CD14-positive monocyte (primary cell): ENCODE measurements at regions not wholly inside any gene's neighbourhood (a gene's known extent, or its start where the extent isn't known, plus 50 kb on each side); places are given as distances from the start of the nearest gene placed in this dataset.

Experiments used
- DNase-seq, 3 donors: peaks; one replicate each; pipeline ENCODE4 v3.0.0-alpha.2; 2011 to 2022
- H2AFZ ChIP-seq: 2 replicates; pipeline ENCODE4 v1.6.0; 2012; ENCODE audit warnings: mild to moderate bottlenecking, low read depth, low read length, inconsistent platforms; ENCODE audit not compliant: insufficient read depth, poor library complexity, severe bottlenecking
- H3K27ac ChIP-seq, 2 donors: 1 replicate in 1 of 2; 2 replicates in 1 of 2; pipeline ENCODE4 v1.5.1; 2012 to 2013; ENCODE audit warnings: low read length in 2 of 2, control low read depth in 1 of 2, inconsistent platforms in 1 of 2, low read depth in 1 of 2, mild to moderate bottlenecking in 1 of 2
- H3K27me3 ChIP-seq, 2 donors: one replicate each; pipeline versions ENCODE4 v1.6.0 to v1.6.1; 2011 to 2013; ENCODE audit warnings: low read length in 2 of 2; ENCODE audit not compliant: control insufficient read depth in 2 of 2, insufficient read depth in 2 of 2
- H3K36me3 ChIP-seq, 2 donors: replicated peaks in 1 of 2; 1 replicate in 1 of 2; 2 replicates in 1 of 2; pipeline versions ENCODE4 v1.5.1 to v1.6.1; 2012 to 2013; ENCODE audit warnings: low read length in 2 of 2, control low read depth in 1 of 2, inconsistent platforms in 1 of 2, mild to moderate bottlenecking in 1 of 2; ENCODE audit not compliant: insufficient read depth in 2 of 2, control insufficient read depth in 1 of 2
- H3K4me1 ChIP-seq, 2 donors: 1 replicate in 1 of 2; 2 replicates in 1 of 2; pipeline versions ENCODE4 v1.5.1 to v1.6.1; 2012 to 2013; ENCODE audit warnings: low read length in 2 of 2, control low read depth in 1 of 2, inconsistent platforms in 1 of 2, mild to moderate bottlenecking in 1 of 2, moderate library complexity in 1 of 2; ENCODE audit not compliant: insufficient read depth in 2 of 2, control insufficient read depth in 1 of 2
- H3K4me2 ChIP-seq: replicated peaks from 2 replicates; pipeline ENCODE3; 2012; ENCODE audit warnings: low read length, moderate library complexity, mild to moderate bottlenecking; ENCODE audit not compliant: poor library complexity, severe bottlenecking; ENCODE audit errors: extremely low read depth
- H3K4me3 ChIP-seq, 3 experiments: fragments of 200-600 bp in 1 of 3; sonication (generic) in 1 of 3; replicated peaks in 1 of 3; 1 replicate in 2 of 3; 2 replicates in 1 of 3; pipeline ENCODE4 v1.5.1; 2011 to 2013; ENCODE audit warnings: low read length in 3 of 3, mild to moderate bottlenecking in 3 of 3, control low read depth in 2 of 3, low read depth in 2 of 3, inconsistent platforms in 1 of 3, moderate library complexity in 1 of 3
- H3K79me2 ChIP-seq: 2 replicates; pipeline ENCODE4 v1.6.0; 2012; ENCODE audit warnings: mild to moderate bottlenecking, control low read depth, inconsistent platforms, low read length, moderate library complexity; ENCODE audit not compliant: insufficient read depth
- H3K9ac ChIP-seq: 2 replicates; pipeline ENCODE4 v1.6.0; 2017; ENCODE audit warnings: low read length, mild to moderate bottlenecking; ENCODE audit not compliant: insufficient read depth, poor library complexity, severe bottlenecking
- H3K9me3 ChIP-seq, 2 donors: replicated peaks in 1 of 2; 1 replicate in 1 of 2; 2 replicates in 1 of 2; pipeline versions ENCODE4 v1.5.1 to v1.6.1; 2012 to 2013; ENCODE audit warnings: low read length in 2 of 2, control low read depth in 1 of 2; ENCODE audit not compliant: control insufficient read depth in 1 of 2, insufficient read depth in 1 of 2
- H4K20me1 ChIP-seq: 2 replicates; pipeline ENCODE4 v1.6.0; 2012; ENCODE audit warnings: mild to moderate bottlenecking, low read length, control low read depth, moderate library complexity; ENCODE audit not compliant: insufficient read depth
- H3K27ac Mint-ChIP-seq, 7 donors: one replicate each; pipeline ENCODE4 v1.8.0; 2020; ENCODE audit warnings: mild to moderate bottlenecking in 7 of 7, mixed read lengths in 7 of 7, moderate library complexity in 6 of 7, inconsistent platforms in 2 of 7
- H3K27me3 Mint-ChIP-seq, 3 donors: one replicate each; pipeline ENCODE4 v1.8.0; 2021 to 2022; ENCODE audit warnings: low read depth in 3 of 3, mild to moderate bottlenecking in 3 of 3, mixed read lengths in 3 of 3, moderate library complexity in 3 of 3, inconsistent platforms in 1 of 3
- H3K36me3 Mint-ChIP-seq, 2 donors: one replicate each; pipeline ENCODE4 v1.8.0; 2020; ENCODE audit warnings: mixed read lengths in 2 of 2, inconsistent platforms in 1 of 2, mild to moderate bottlenecking in 1 of 2
- H3K4me1 Mint-ChIP-seq: one replicate; pipeline ENCODE4 v1.8.0; 2020; ENCODE audit warnings: mild to moderate bottlenecking, mixed read lengths
- H3K4me3 Mint-ChIP-seq, 2 donors: one replicate each; pipeline ENCODE4 v1.8.0; 2020; ENCODE audit warnings: mild to moderate bottlenecking in 2 of 2, mixed read lengths in 2 of 2, moderate library complexity in 1 of 2
- H3K9me3 Mint-ChIP-seq, 7 donors: one replicate each; pipeline ENCODE4 v1.8.0; 2020 to 2022; ENCODE audit warnings: mixed read lengths in 7 of 7, mild to moderate bottlenecking in 6 of 7, moderate library complexity in 6 of 7, inconsistent platforms in 2 of 7
- WGBS: methylation state at CpG from one replicate; pipeline ENCODE4 v1.1.5; 2013; ENCODE audit warnings: missing lambda C conversion rate; ENCODE audit not compliant: insufficient coverage; 5-methylcytosine and 5-hydroxymethylcytosine counted together
- intact Hi-C, 2 donors: fragments of 100-400 bp; cut with micrococcal nuclease; formaldehyde crosslinking; loops; one replicate each; pipeline versions ENCODE4 v1.15.0 to v1.15.1; 2023
- TF ChIP-seq, protein P1 (sequence below): fragments of 200-600 bp; IDR thresholded peaks from one replicate; pipeline ENCODE4 v1.8.0; 2022; ENCODE audit warnings: antibody characterized with exemption, mild to moderate bottlenecking

GRCh38 chr10:7098160-7098762 is 312.6 kb downstream of the SFMBT2 start:
- intact Hi-C loops: no loop called here
- no peak overlapping the region for H3K27ac Mint-ChIP-seq
- no peaks in the 10 kb centered on the region for H4K20me1 ChIP-seq
- H3K27me3 ChIP-seq: no peaks in the 10 kb centered on the region
- no peak overlapping the region for H2AFZ ChIP-seq
- no peak overlapping the region for H3K4me2 ChIP-seq
- no peak overlapping the region for H3K4me3 ChIP-seq
- 91% methylated on average over 2 of the region's 3 CpGs for WGBS
- H3K36me3 ChIP-seq: no peaks in the 10 kb centered on the region
- H3K9ac ChIP-seq: no peak overlapping the region
- no peaks in the 10 kb centered on the region for H3K79me2 ChIP-seq
- no peak overlapping the region for H3K27ac ChIP-seq
- H3K4me1 ChIP-seq: no peaks in the 10 kb centered on the region
- TF ChIP-seq, protein P1, sequence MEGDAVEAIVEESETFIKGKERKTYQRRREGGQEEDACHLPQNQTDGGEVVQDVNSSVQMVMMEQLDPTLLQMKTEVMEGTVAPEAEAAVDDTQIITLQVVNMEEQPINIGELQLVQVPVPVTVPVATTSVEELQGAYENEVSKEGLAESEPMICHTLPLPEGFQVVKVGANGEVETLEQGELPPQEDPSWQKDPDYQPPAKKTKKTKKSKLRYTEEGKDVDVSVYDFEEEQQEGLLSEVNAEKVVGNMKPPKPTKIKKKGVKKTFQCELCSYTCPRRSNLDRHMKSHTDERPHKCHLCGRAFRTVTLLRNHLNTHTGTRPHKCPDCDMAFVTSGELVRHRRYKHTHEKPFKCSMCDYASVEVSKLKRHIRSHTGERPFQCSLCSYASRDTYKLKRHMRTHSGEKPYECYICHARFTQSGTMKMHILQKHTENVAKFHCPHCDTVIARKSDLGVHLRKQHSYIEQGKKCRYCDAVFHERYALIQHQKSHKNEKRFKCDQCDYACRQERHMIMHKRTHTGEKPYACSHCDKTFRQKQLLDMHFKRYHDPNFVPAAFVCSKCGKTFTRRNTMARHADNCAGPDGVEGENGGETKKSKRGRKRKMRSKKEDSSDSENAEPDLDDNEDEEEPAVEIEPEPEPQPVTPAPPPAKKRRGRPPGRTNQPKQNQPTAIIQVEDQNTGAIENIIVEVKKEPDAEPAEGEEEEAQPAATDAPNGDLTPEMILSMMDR: no peak
- H3K9me3 ChIP-seq: no peaks in the 10 kb centered on the region
- H3K4me3 Mint-ChIP-seq: no peak overlapping the region
- peaks cover 0 to 2% (median 2%) of the 10 kb centered on the region in 3 donors for H3K27me3 Mint-ChIP-seq
- H3K4me1 Mint-ChIP-seq: peaks cover 12% of the 10 kb centered on the region
- peaks cover 0 to 2% (median 0%) of the 10 kb centered on the region in 7 donors for H3K9me3 Mint-ChIP-seq
- no peaks in the 10 kb centered on the region for H3K36me3 Mint-ChIP-seq
- no peak for DNase-seq

GRCh38 chr10:7094781-7095180 is 316.1 kb downstream of the SFMBT2 start:
- Histone ChIP-seq H3K36me3 (no peaks in the 10 kb centered on the region), H3K4me1 (no peaks in the 10 kb centered on the region), H3K4me2 (no peak overlapping the region), H3K27me3 (no peaks in the 10 kb centered on the region), H2AFZ (no peak overlapping the region), H3K79me2 (no peaks in the 10 kb centered on the region), H3K9me3 (no peaks in the 10 kb centered on the region), H4K20me1 (no peaks in the 10 kb centered on the region), H3K9ac (no peak overlapping the region), H3K4me3 (no peak overlapping the region), H3K27ac (no peak overlapping the region)
- peaks cover 0 to 2% (median 0%) of the 10 kb centered on the region in 3 donors for H3K27me3 Mint-ChIP-seq
- H3K27ac Mint-ChIP-seq: no peak overlapping the region
- no peak overlapping the region for H3K4me3 Mint-ChIP-seq
- no CpG with 5 or more reads among the region's 6 CpGs for WGBS
- DNase-seq: no peak
- no peaks in the 10 kb centered on the region for H3K36me3 Mint-ChIP-seq
- peaks cover 10% of the 10 kb centered on the region for H3K4me1 Mint-ChIP-seq
- TF ChIP-seq, protein P1: no peak
- H3K9me3 Mint-ChIP-seq: peaks cover 0 to 2% (median 0%) of the 10 kb centered on the region in 7 donors
- intact Hi-C loops: no loop called here
